ENCODE measurements at regions not wholly inside any gene's neighbourhood (a gene's known extent, or its start where the extent isn't known, plus 50 kb on each side); places are given as distances from the start of the nearest gene placed in this dataset.

GRCh38 chrX:134173541-134174272, 63.3 kb upstream of the CCDC160 start:
- no peak for DNase-seq (ENCODE audit: low read depth)

- no peak for DNase-seq (ENCODE audit: low read depth)
These were observed 62.7 kb upstream of the CCDC160 start for GRCh38 chrX:134174273-134174660.

- no peak for DNase-seq (ENCODE audit: low read depth)
These were observed 62.1 kb upstream of the CCDC160 start for GRCh38 chrX:134174859-134175258.

DNA sequence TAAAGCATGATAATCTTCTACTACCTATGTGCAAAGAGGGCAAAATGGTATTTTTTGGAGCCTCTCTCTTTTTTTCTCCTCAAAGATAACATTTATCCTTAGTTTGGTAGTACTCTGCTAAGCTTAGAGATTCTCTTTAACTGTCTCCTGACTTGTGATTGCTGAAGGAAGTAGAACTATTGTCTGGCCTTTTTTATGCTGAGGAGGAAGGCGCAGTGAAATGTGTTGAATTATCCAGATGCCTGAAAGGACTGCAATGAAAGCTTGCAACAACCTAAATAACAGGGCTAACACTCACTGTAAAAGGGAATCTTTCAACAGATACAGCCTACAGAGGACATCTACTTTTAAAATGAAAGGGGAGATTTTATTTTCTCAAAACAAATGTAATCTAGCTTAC, 59.5 kb upstream of the CCDC160 start:
- DNase-seq (ENCODE audit: low read depth) = no peak

DNA sequence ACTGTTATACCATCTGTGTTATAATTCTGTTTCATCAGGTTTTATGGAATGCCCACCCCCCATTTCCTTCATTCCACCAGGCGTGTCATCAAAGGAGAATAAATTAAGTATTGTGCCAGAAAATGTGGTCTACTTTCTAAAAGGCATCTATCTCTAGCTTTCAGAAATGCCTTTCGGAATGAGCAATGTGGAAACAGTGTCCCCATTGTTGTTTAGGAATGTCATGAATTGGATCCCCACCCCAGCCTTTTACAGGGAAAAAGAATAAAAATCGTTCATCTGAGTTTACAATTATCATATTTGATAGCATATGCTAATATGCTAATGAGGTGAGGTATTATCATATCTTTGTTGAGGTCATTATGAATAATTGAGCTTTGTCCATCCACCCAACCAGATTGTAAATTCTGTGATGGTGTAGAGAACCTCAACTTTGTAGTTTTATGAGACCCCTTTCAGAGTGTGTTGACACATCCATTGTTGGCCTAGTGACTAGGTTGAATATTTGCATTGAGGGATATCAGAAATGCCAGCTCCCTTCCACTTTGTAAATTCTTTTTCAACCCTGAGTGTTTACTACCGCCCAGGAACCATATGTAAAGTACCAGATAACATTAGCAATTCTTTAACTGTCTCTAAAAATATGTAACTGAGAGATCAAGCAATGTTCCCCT, 56.2 kb upstream of the CCDC160 start:
- DNase-seq (ENCODE audit: low read depth) = no peak

GRCh38 chrX:134181275-134181660, 55.7 kb upstream of the CCDC160 start:
- DNase-seq (ENCODE audit: low read depth) = no peak

- DNase-seq (ENCODE audit: low read depth) = no peak
These were observed 53.3 kb upstream of the CCDC160 start for GRCh38 chrX:134183665-134184064.

GRCh38 chrX:134184936-134185335, 52.0 kb upstream of the CCDC160 start:
- DNase-seq (ENCODE audit: low read depth) = no peak

DNA sequence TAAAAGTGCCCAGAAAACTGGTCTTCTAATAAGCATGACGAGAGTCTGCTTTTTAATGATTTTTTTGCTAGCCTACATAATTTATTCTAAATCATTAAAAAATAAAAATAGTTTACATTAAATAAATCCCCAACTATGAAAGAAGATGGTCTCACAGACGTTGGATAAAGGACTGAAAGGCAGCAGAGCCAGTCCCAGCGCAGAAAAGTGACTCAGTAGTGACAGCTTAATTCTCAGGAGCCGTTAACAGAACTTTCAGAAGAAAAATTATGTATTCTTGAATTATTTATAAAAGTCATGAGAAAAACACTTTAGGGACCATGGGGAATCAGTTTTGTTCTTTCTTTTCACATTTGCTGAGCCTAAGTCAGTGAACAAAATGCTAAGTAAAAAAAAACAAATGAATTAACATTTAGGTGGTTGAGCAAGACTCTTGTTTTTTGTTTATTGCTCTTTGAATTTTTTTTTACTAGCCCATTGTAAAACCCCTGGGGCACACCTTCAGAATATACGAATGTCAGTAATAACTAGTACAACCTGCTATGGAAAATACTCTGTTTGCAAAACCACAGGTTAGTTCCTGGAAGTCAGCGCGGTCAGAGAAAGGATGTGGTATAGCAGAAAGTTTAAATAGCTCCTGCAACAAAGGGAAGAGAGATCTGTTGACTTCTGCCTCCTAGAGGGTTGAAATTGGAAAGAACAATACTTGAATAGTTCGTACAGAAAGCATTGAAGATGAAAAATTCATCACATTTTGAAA, 50.4 kb upstream of the CCDC160 start:
- no peak for DNase-seq (ENCODE audit: low read depth)

Measured in HS-5 (cell line).